GM12892 (cell line): ENCODE measurements at regions not wholly inside any gene's neighbourhood (a gene's known extent, or its start where the extent isn't known, plus 50 kb on each side); places are given as distances from the start of the nearest gene placed in this dataset.

Experiments
- POLR2AphosphoS5 ChIP-seq: IDR thresholded peaks from 2 replicates; pipeline ENCODE4 v1.6.1; 2011; ENCODE audit warnings: low read depth, low read length, control low read depth
- TAF1 ChIP-seq: IDR thresholded peaks from 2 replicates; pipeline ENCODE4 v1.6.1; 2011; ENCODE audit warnings: low read depth, mild to moderate bottlenecking, control low read depth, low read length, borderline replicate concordance

- no peak for TF ChIP-seq TAF1
- no peak for TF ChIP-seq POLR2AphosphoS5
Measured at GRCh38 chr5:23289162-23289561, 218.2 kb upstream of the PRDM9 start.
